ENCODE measurements at regions not wholly inside any gene's neighbourhood (a gene's known extent, or its start where the extent isn't known, plus 50 kb on each side); places are given as distances from the start of the nearest gene placed in this dataset.
A peak's percentile ranks its signal among the peaks of the same experiment; 100 is the strongest.

GRCh38 chrX:42149765-42150164 lies 226.4 kb upstream of the CASK start:
- no peak for DNase-seq

- DNase-seq = no peak
Observed at GRCh38 chrX:42149281-42149680, 225.9 kb upstream of the CASK start.

- DNase-seq = no peak
Observed at GRCh38 chrX:42143866-42144592, 220.7 kb upstream of the CASK start.

- no peak for DNase-seq
Observed at GRCh38 chrX:42140320-42140719, 217.0 kb upstream of the CASK start.

GRCh38 chrX:42135583-42136228 lies 212.4 kb upstream of the CASK start:
- DNase-seq = no peak

GRCh38 chrX:42131856-42132255 lies 208.5 kb upstream of the CASK start:
- DNase-seq = no peak

GRCh38 chrX:42129022-42129940 lies 205.9 kb upstream of the CASK start:
- no peak for DNase-seq

GRCh38 chrX:42128587-42128986 lies 205.2 kb upstream of the CASK start:
- DNase-seq = no peak

- DNase-seq = no peak
Observed at GRCh38 chrX:42128020-42128419, 204.7 kb upstream of the CASK start.

GRCh38 chrX:42127563-42127962 lies 204.2 kb upstream of the CASK start:
- no peak for DNase-seq

- DNase-seq = no peak
Observed at GRCh38 chrX:42123369-42123768, 200.0 kb upstream of the CASK start.

- DNase-seq = peak; percentile 24
Observed at GRCh38 chrX:42119076-42119475, 195.7 kb upstream of the CASK start.

- DNase-seq = no peak
Observed at GRCh38 chrX:42117318-42117717, 194.0 kb upstream of the CASK start.

GRCh38 chrX:42109428-42109827 lies 186.1 kb upstream of the CASK start:
- DNase-seq = no peak

GRCh38 chrX:42107495-42108488 lies 184.4 kb upstream of the CASK start:
- no peak for DNase-seq

GRCh38 chrX:42106556-42106955 lies 183.2 kb upstream of the CASK start:
- DNase-seq = no peak

GRCh38 chrX:42102586-42103282 lies 179.4 kb upstream of the CASK start:
- DNase-seq = no peak

- no peak for DNase-seq
Observed at GRCh38 chrX:42098900-42099299, 175.5 kb upstream of the CASK start.

- DNase-seq = no peak
Observed at GRCh38 chrX:42097486-42097885, 174.1 kb upstream of the CASK start.

- no peak for DNase-seq
Observed at GRCh38 chrX:42096265-42096920, 173.0 kb upstream of the CASK start.

- DNase-seq = no peak
Observed at GRCh38 chrX:42094218-42094617, 170.9 kb upstream of the CASK start.
